ENCODE measurements at regions not wholly inside any gene's neighbourhood (a gene's known extent, or its start where the extent isn't known, plus 50 kb on each side); places are given as distances from the start of the nearest gene placed in this dataset.

- TF ChIP-seq, protein P1, sequence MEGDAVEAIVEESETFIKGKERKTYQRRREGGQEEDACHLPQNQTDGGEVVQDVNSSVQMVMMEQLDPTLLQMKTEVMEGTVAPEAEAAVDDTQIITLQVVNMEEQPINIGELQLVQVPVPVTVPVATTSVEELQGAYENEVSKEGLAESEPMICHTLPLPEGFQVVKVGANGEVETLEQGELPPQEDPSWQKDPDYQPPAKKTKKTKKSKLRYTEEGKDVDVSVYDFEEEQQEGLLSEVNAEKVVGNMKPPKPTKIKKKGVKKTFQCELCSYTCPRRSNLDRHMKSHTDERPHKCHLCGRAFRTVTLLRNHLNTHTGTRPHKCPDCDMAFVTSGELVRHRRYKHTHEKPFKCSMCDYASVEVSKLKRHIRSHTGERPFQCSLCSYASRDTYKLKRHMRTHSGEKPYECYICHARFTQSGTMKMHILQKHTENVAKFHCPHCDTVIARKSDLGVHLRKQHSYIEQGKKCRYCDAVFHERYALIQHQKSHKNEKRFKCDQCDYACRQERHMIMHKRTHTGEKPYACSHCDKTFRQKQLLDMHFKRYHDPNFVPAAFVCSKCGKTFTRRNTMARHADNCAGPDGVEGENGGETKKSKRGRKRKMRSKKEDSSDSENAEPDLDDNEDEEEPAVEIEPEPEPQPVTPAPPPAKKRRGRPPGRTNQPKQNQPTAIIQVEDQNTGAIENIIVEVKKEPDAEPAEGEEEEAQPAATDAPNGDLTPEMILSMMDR (IDR thresholded peaks at IDR 0.05; ENCODE audit: low read depth, low read length, poor library complexity, severe bottlenecking), result no peak
- no peak for TF ChIP-seq EZH2phosphoT487 (IDR thresholded peaks at IDR 0.05; ENCODE audit: borderline replicate concordance, low read length)
Observed at GRCh38 chr9:87428659-87429058, 69.0 kb upstream of the DAPK1 start.

All from DOHH2 (cell line).